Liver (tissue), 7 donors: ENCODE measurements at regions not wholly inside any gene's neighbourhood (a gene's known extent, or its start where the extent isn't known, plus 50 kb on each side); places are given as distances from the start of the nearest gene placed in this dataset.

ENCODE experiments used
- DNase-seq: peaks from one replicate; pipeline ENCODE4 v3.0.0-alpha.2; 2017; ENCODE audit warnings: low spot score
- H3K27ac ChIP-seq, 2 donors: one replicate each; pipeline ENCODE4 v1.7.0; 2013; ENCODE audit warnings: inconsistent platforms in 2 of 2, low read length in 2 of 2, control low read depth in 1 of 2, low read depth in 1 of 2, mild to moderate bottlenecking in 1 of 2
- H3K27me3 ChIP-seq, 4 donors: one replicate each; pipeline versions ENCODE4 v1.6.1 to v1.7.0; 2013; ENCODE audit warnings: low read length in 3 of 4, inconsistent platforms in 1 of 4, mild to moderate bottlenecking in 1 of 4, moderate library complexity in 1 of 4; ENCODE audit not compliant: control insufficient read depth in 4 of 4, insufficient read depth in 4 of 4
- H3K36me3 ChIP-seq, 4 donors: one replicate each; pipeline versions ENCODE4 v1.6.1 to v1.7.0; 2013; ENCODE audit warnings: low read length in 3 of 4, mild to moderate bottlenecking in 3 of 4, low read depth in 1 of 4, moderate library complexity in 1 of 4; ENCODE audit not compliant: control insufficient read depth in 4 of 4, insufficient read depth in 3 of 4
- H3K4me1 ChIP-seq, 4 donors: one replicate each; pipeline versions ENCODE4 v1.6.1 to v1.7.0; 2013; ENCODE audit warnings: low read length in 3 of 4, mild to moderate bottlenecking in 3 of 4, moderate library complexity in 1 of 4; ENCODE audit not compliant: control insufficient read depth in 4 of 4, insufficient read depth in 4 of 4
- H3K4me3 ChIP-seq, 3 donors: one replicate each; pipeline versions ENCODE4 v1.6.1 to v1.7.0; 2013; ENCODE audit warnings: low read length in 3 of 3, control low read depth in 1 of 3, low read depth in 1 of 3, mild to moderate bottlenecking in 1 of 3
- H3K9ac ChIP-seq, 2 donors: one replicate each; pipeline ENCODE4 v1.7.0; 2013; ENCODE audit warnings: low read length in 2 of 2, mild to moderate bottlenecking in 2 of 2, moderate library complexity in 2 of 2, control low read depth in 1 of 2, low read depth in 1 of 2
- H3K9me3 ChIP-seq, 4 donors: one replicate each; pipeline versions ENCODE4 v1.6.1 to v1.7.0; 2013; ENCODE audit warnings: low read length in 3 of 4; ENCODE audit not compliant: control insufficient read depth in 4 of 4
- ATF3 ChIP-seq: IDR thresholded peaks from 2 replicates; pipeline ENCODE4 v1.6.1; 2016; ENCODE audit warnings: antibody characterized with exemption
- EGR1 ChIP-seq, 2 donors: IDR thresholded peaks; 2 replicates each; pipeline ENCODE4 v1.6.1; 2016 to 2018; ENCODE audit warnings: antibody characterized with exemption in 2 of 2, low read depth in 2 of 2
- FOXA1 ChIP-seq: IDR thresholded peaks from 2 replicates; pipeline ENCODE4 v1.6.1; 2016; ENCODE audit warnings: antibody characterized with exemption
- HNF4A ChIP-seq, 2 donors: conservative IDR thresholded peaks; 2 replicates each; pipeline ENCODE4 v1.6.1; 2016; ENCODE audit warnings: antibody characterized with exemption in 2 of 2, mild to moderate bottlenecking in 2 of 2
- HNF4G ChIP-seq: IDR thresholded peaks from 2 replicates; pipeline ENCODE4 v1.6.1; 2016; ENCODE audit warnings: antibody characterized with exemption
- JUND ChIP-seq, 2 donors: IDR thresholded peaks; 2 replicates each; pipeline ENCODE4 v1.6.1; 2016; ENCODE audit warnings: antibody characterized with exemption in 2 of 2
- MAX ChIP-seq: IDR thresholded peaks from 2 replicates; pipeline ENCODE4 v1.6.1; 2016; ENCODE audit warnings: antibody characterized with exemption
- REST ChIP-seq: IDR thresholded peaks from 2 replicates; pipeline ENCODE4 v1.6.1; 2016; ENCODE audit warnings: antibody characterized with exemption, mild to moderate bottlenecking
- SP1 ChIP-seq: IDR thresholded peaks from 2 replicates; pipeline ENCODE4 v1.6.1; 2018; ENCODE audit warnings: antibody characterized with exemption, mild to moderate bottlenecking
- YY1 ChIP-seq: IDR thresholded peaks from 2 replicates; pipeline ENCODE4 v1.6.1; 2016; ENCODE audit warnings: antibody characterized with exemption, mild to moderate bottlenecking
- ZBTB33 ChIP-seq: IDR thresholded peaks from 2 replicates; pipeline ENCODE4 v1.6.1; 2016; ENCODE audit warnings: antibody characterized with exemption
- WGBS: extraction: QIAGEN DNeasy Blood & Tissue Kit; methylation state at CpG from one replicate; pipeline ENCODE4 v1.1.7; 2013; 5-methylcytosine and 5-hydroxymethylcytosine counted together
- donor health status: healthy.
- donor health status: healthy.
- donor health status: healthy.
- donor health status: healthy.

GRCh38 chr15:81763304-81763703 is 282.5 kb downstream of the MEX3B start:
- Histone ChIP-seq H3K4me1 (no peaks in the 10 kb centered on the region), H3K9me3 (peaks cover 0 to under 1% (median 0%) of the 10 kb centered on the region in 4 donors), H3K9ac (no peak overlapping the region), H3K27me3 (peaks cover 0 to 3% (median 0%) of the 10 kb centered on the region in 4 donors), H3K27ac (no peak overlapping the region), H3K36me3 (no peaks in the 10 kb centered on the region), H3K4me3 (no peak overlapping the region)
- 84% methylated on average over 1 of the region's 1 CpG for WGBS
- TF ChIP-seq HNF4G: no peak
- DNase-seq: no peak

GRCh38 chr15:81760686-81761085 is 285.1 kb downstream of the MEX3B start:
- Histone ChIP-seq H3K27ac (no peak overlapping the region), H3K9ac (no peak overlapping the region), H3K4me1 (no peaks in the 10 kb centered on the region), H3K36me3 (no peaks in the 10 kb centered on the region), H3K9me3 (no peaks in the 10 kb centered on the region), H3K4me3 (no peak overlapping the region), H3K27me3 (no peaks in the 10 kb centered on the region)
- TF ChIP-seq JUND (IDR thresholded peaks at IDR 0.05): no peak
- TF ChIP-seq ATF3: no peak
- WGBS: 92% methylated on average over 8 of the region's 8 CpGs
- DNase-seq: no peak

- 53% methylated on average over 2 of the region's 2 CpGs for WGBS
- DNase-seq: no peak
- no peak overlapping the region for H3K4me3 ChIP-seq
Measured at GRCh38 chr15:81758818-81759284, 287.0 kb downstream of the MEX3B start.

More at GRCh38 chr15:81758818-81759284, 287.0 kb downstream of the MEX3B start:
- Histone ChIP-seq H3K9me3 (no peaks in the 10 kb centered on the region), H3K9ac (no peak overlapping the region), H3K27ac (no peak overlapping the region), H3K27me3 (no peaks in the 10 kb centered on the region), H3K36me3 (no peaks in the 10 kb centered on the region), H3K4me1 (no peaks in the 10 kb centered on the region)
- TF ChIP-seq JUND (IDR thresholded peaks at IDR 0.05): no peak
- TF ChIP-seq MAX: no peak
- no peak for TF ChIP-seq HNF4A (conservative IDR thresholded peaks at IDR 0.05)
- TF ChIP-seq REST: no peak
- no peak for TF ChIP-seq FOXA1
- no peak for TF ChIP-seq YY1
- TF ChIP-seq ZBTB33: no peak
- no peak for TF ChIP-seq HNF4G
- TF ChIP-seq ATF3: no peak
- no peak for TF ChIP-seq SP1
- no peak for TF ChIP-seq EGR1 (IDR thresholded peaks at IDR 0.05; ENCODE audit: low read depth in 2 of 2)
